T-helper 17 cell (primary cell): ENCODE measurements at regions not wholly inside any gene's neighbourhood (a gene's known extent, or its start where the extent isn't known, plus 50 kb on each side); places are given as distances from the start of the nearest gene placed in this dataset.

Source experiments
- ATAC-seq: fragments of 150-1000 bp; cut with Tn5 transposase; 2 replicates; pipeline ENCODE4 v1.10.0; 2021; ENCODE audit warnings: mild to moderate bottlenecking, moderate library complexity
- DNase-seq, 3 donors: peaks; one replicate each; pipeline versions ENCODE4 v3.0.0 to v3.0.0-alpha.2; 2020 to 2021
- H3K9me3 ChIP-seq: one replicate; pipeline ENCODE4 v1.7.0; 2013; ENCODE audit warnings: low read length, mild to moderate bottlenecking; ENCODE audit not compliant: control insufficient read depth, poor library complexity, severe bottlenecking
- H3K27ac Mint-ChIP-seq: one replicate; pipeline ENCODE4 v1.8.0; 2022; ENCODE audit warnings: mild to moderate bottlenecking, moderate library complexity, mixed read lengths
- H3K27me3 Mint-ChIP-seq: one replicate; pipeline ENCODE4 v1.8.0; 2022; ENCODE audit warnings: mixed read lengths
- H3K36me3 Mint-ChIP-seq: one replicate; pipeline ENCODE4 v1.8.0; 2022; ENCODE audit warnings: low read depth, mixed read lengths
- H3K4me1 Mint-ChIP-seq: one replicate; pipeline ENCODE4 v1.8.0; 2022; ENCODE audit warnings: mild to moderate bottlenecking, mixed read lengths
- H3K4me3 Mint-ChIP-seq: one replicate; pipeline ENCODE4 v1.8.0; 2022; ENCODE audit warnings: mild to moderate bottlenecking, moderate library complexity, mixed read lengths

- H3K4me3 Mint-ChIP-seq = no peak overlapping the region
- H3K27ac Mint-ChIP-seq = no peak overlapping the region
- H3K27me3 Mint-ChIP-seq = no peaks in the 10 kb centered on the region
- H3K9me3 ChIP-seq = no peaks in the 10 kb centered on the region
- ATAC-seq (no peak), DNase-seq (no peak)
- H3K4me1 Mint-ChIP-seq = no peaks in the 10 kb centered on the region
- no peaks in the 10 kb centered on the region for H3K36me3 Mint-ChIP-seq
Measured at GRCh38 chr16:52386694-52387093, 160.2 kb downstream of the TOX3 start.

- no peak overlapping the region for H3K27ac Mint-ChIP-seq
- ATAC-seq = no peak
- H3K4me1 Mint-ChIP-seq = no peaks in the 10 kb centered on the region
- H3K27me3 Mint-ChIP-seq = no peaks in the 10 kb centered on the region
- no peak for DNase-seq
- H3K4me3 Mint-ChIP-seq = no peak overlapping the region
- no peaks in the 10 kb centered on the region for H3K36me3 Mint-ChIP-seq
- H3K9me3 ChIP-seq = no peaks in the 10 kb centered on the region
Measured at GRCh38 chr16:52384378-52384777, 162.6 kb downstream of the TOX3 start.

- no peak for DNase-seq
- Mint-ChIP-seq H3K27ac (no peak overlapping the region), H3K27me3 (no peaks in the 10 kb centered on the region), H3K36me3 (no peaks in the 10 kb centered on the region), H3K4me3 (no peak overlapping the region), H3K4me1 (no peaks in the 10 kb centered on the region)
- H3K9me3 ChIP-seq = no peaks in the 10 kb centered on the region
- ATAC-seq = no peak
Measured at GRCh38 chr16:52383640-52384292, 163.2 kb downstream of the TOX3 start.

- H3K4me1 Mint-ChIP-seq = no peaks in the 10 kb centered on the region
- H3K27ac Mint-ChIP-seq = no peak overlapping the region
- H3K9me3 ChIP-seq = no peaks in the 10 kb centered on the region
- ATAC-seq (no peak), DNase-seq (no peak)
- H3K36me3 Mint-ChIP-seq = no peaks in the 10 kb centered on the region
- no peaks in the 10 kb centered on the region for H3K27me3 Mint-ChIP-seq
- H3K4me3 Mint-ChIP-seq = no peak overlapping the region
Measured at GRCh38 chr16:52383119-52383518, 163.8 kb downstream of the TOX3 start.

GRCh38 chr16:52379551-52379950 is 167.4 kb downstream of the TOX3 start:
- Mint-ChIP-seq H3K4me3 (no peak overlapping the region), H3K27me3 (no peaks in the 10 kb centered on the region), H3K27ac (no peak overlapping the region), H3K36me3 (no peaks in the 10 kb centered on the region), H3K4me1 (no peaks in the 10 kb centered on the region)
- H3K9me3 ChIP-seq = no peaks in the 10 kb centered on the region
- ATAC-seq (no peak), DNase-seq (no peak)

GRCh38 chr16:52376676-52377280 is 170.2 kb downstream of the TOX3 start:
- H3K4me1 Mint-ChIP-seq = no peaks in the 10 kb centered on the region
- ATAC-seq (no peak), DNase-seq (no peak)
- no peaks in the 10 kb centered on the region for H3K27me3 Mint-ChIP-seq
- no peaks in the 10 kb centered on the region for H3K36me3 Mint-ChIP-seq
- H3K4me3 Mint-ChIP-seq = no peak overlapping the region
- H3K9me3 ChIP-seq = peaks cover 3% of the 10 kb centered on the region
- no peak overlapping the region for H3K27ac Mint-ChIP-seq

- Mint-ChIP-seq H3K27me3 (no peaks in the 10 kb centered on the region), H3K4me1 (no peaks in the 10 kb centered on the region), H3K4me3 (no peak overlapping the region), H3K27ac (no peak overlapping the region), H3K36me3 (no peaks in the 10 kb centered on the region)
- ATAC-seq (no peak), DNase-seq (no peak)
- peaks cover 3% of the 10 kb centered on the region for H3K9me3 ChIP-seq
Measured at GRCh38 chr16:52372313-52372712, 174.6 kb downstream of the TOX3 start.

- no peak overlapping the region for H3K27ac Mint-ChIP-seq
Measured at GRCh38 chr16:52368859-52369258, 178.1 kb downstream of the TOX3 start.

GRCh38 chr16:52367821-52368220 is 179.1 kb downstream of the TOX3 start:
- Mint-ChIP-seq H3K4me1 (no peaks in the 10 kb centered on the region), H3K4me3 (no peak overlapping the region), H3K36me3 (no peaks in the 10 kb centered on the region), H3K27ac (no peak overlapping the region), H3K27me3 (no peaks in the 10 kb centered on the region)
- no peaks in the 10 kb centered on the region for H3K9me3 ChIP-seq
- ATAC-seq (no peak), DNase-seq (no peak)

More at GRCh38 chr16:52368859-52369258, 178.1 kb downstream of the TOX3 start:
- Mint-ChIP-seq H3K4me3 (no peak overlapping the region), H3K27me3 (no peaks in the 10 kb centered on the region), H3K36me3 (no peaks in the 10 kb centered on the region), H3K4me1 (no peaks in the 10 kb centered on the region)
- ATAC-seq (no peak), DNase-seq (no peak)
- H3K9me3 ChIP-seq = no peaks in the 10 kb centered on the region

- DNase-seq (no peak), ATAC-seq (no peak)
- Mint-ChIP-seq H3K4me1 (no peaks in the 10 kb centered on the region), H3K27ac (no peak overlapping the region), H3K27me3 (no peaks in the 10 kb centered on the region), H3K4me3 (no peak overlapping the region), H3K36me3 (no peaks in the 10 kb centered on the region)
- no peaks in the 10 kb centered on the region for H3K9me3 ChIP-seq
Measured at GRCh38 chr16:52366983-52367382, 180.0 kb downstream of the TOX3 start.

- no peak for DNase-seq
- H3K27ac Mint-ChIP-seq = no peak overlapping the region
- no peaks in the 10 kb centered on the region for H3K36me3 Mint-ChIP-seq
- no peak overlapping the region for H3K4me3 Mint-ChIP-seq
- no peaks in the 10 kb centered on the region for H3K4me1 Mint-ChIP-seq
- no peak for ATAC-seq
- H3K9me3 ChIP-seq = no peaks in the 10 kb centered on the region
- H3K27me3 Mint-ChIP-seq = no peaks in the 10 kb centered on the region
Measured at GRCh38 chr16:52364500-52364899, 182.4 kb downstream of the TOX3 start.

GRCh38 chr16:52363082-52363481 is 183.9 kb downstream of the TOX3 start:
- no peaks in the 10 kb centered on the region for H3K9me3 ChIP-seq
- ATAC-seq (no peak), DNase-seq (no peak)
- H3K4me3 Mint-ChIP-seq = no peak overlapping the region
- H3K27me3 Mint-ChIP-seq = no peaks in the 10 kb centered on the region
- H3K36me3 Mint-ChIP-seq = no peaks in the 10 kb centered on the region
- H3K27ac Mint-ChIP-seq = no peak overlapping the region
- no peaks in the 10 kb centered on the region for H3K4me1 Mint-ChIP-seq

- H3K27ac Mint-ChIP-seq = no peak overlapping the region
- no peaks in the 10 kb centered on the region for H3K9me3 ChIP-seq
- H3K27me3 Mint-ChIP-seq = no peaks in the 10 kb centered on the region
- DNase-seq = no peak
- H3K36me3 Mint-ChIP-seq = no peaks in the 10 kb centered on the region
- no peaks in the 10 kb centered on the region for H3K4me1 Mint-ChIP-seq
- no peak overlapping the region for H3K4me3 Mint-ChIP-seq
- ATAC-seq = no peak
Measured at GRCh38 chr16:52357711-52358110, 189.2 kb downstream of the TOX3 start.

- H3K27me3 Mint-ChIP-seq = no peaks in the 10 kb centered on the region
- H3K27ac Mint-ChIP-seq = no peak overlapping the region
- H3K36me3 Mint-ChIP-seq = no peaks in the 10 kb centered on the region
- no peaks in the 10 kb centered on the region for H3K9me3 ChIP-seq
- H3K4me1 Mint-ChIP-seq = no peaks in the 10 kb centered on the region
- DNase-seq = no peak
- ATAC-seq = no peak
- H3K4me3 Mint-ChIP-seq = no peak overlapping the region
Measured at GRCh38 chr16:52353249-52353648, 193.7 kb downstream of the TOX3 start.
